ENCODE measurements at regions not wholly inside any gene's neighbourhood (a gene's known extent, or its start where the extent isn't known, plus 50 kb on each side); places are given as distances from the start of the nearest gene placed in this dataset.

DNA sequence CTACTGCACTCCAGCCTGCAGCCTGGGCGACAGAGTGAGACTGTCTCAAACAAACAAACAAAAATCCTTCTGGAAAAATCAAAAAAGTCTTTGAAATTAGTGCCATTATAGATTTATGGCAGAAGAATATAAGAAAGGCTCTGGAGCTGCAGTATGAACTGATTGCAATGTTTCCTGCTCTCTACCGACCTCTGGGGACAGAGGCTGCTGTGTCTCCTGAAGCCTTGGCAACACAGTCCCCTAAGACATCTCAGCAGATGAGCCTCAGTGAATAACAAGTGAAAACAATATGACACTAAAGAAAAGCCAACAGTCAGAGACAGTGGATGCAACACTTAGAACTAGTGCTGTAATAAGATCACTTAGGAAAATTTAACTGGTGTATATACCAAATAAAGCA, 494.9 kb upstream of the LRATD1 start:
- peaks cover 8% of the 10 kb centered on the region for H3K27me3 Mint-ChIP-seq
- DNase-seq (ENCODE audit: low spot score, unreplicated experiment) = no peak
- peak overlapping the region; percentile 68 for H3K4me3 Mint-ChIP-seq (ENCODE audit: low read depth)
- no peaks in the 10 kb centered on the region for H3K9me3 Mint-ChIP-seq (ENCODE audit: low read depth)
- H3K36me3 Mint-ChIP-seq (ENCODE audit: insufficient read depth) = no peaks in the 10 kb centered on the region
- H3K27ac Mint-ChIP-seq = no peak overlapping the region
- TF ChIP-seq, protein P1, sequence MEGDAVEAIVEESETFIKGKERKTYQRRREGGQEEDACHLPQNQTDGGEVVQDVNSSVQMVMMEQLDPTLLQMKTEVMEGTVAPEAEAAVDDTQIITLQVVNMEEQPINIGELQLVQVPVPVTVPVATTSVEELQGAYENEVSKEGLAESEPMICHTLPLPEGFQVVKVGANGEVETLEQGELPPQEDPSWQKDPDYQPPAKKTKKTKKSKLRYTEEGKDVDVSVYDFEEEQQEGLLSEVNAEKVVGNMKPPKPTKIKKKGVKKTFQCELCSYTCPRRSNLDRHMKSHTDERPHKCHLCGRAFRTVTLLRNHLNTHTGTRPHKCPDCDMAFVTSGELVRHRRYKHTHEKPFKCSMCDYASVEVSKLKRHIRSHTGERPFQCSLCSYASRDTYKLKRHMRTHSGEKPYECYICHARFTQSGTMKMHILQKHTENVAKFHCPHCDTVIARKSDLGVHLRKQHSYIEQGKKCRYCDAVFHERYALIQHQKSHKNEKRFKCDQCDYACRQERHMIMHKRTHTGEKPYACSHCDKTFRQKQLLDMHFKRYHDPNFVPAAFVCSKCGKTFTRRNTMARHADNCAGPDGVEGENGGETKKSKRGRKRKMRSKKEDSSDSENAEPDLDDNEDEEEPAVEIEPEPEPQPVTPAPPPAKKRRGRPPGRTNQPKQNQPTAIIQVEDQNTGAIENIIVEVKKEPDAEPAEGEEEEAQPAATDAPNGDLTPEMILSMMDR (IDR thresholded peaks at IDR 0.05; ENCODE audit: unreplicated experiment) = peak; percentile 46
- peaks cover 4% of the 10 kb centered on the region for H3K4me1 Mint-ChIP-seq (ENCODE audit: low read depth)

DNA sequence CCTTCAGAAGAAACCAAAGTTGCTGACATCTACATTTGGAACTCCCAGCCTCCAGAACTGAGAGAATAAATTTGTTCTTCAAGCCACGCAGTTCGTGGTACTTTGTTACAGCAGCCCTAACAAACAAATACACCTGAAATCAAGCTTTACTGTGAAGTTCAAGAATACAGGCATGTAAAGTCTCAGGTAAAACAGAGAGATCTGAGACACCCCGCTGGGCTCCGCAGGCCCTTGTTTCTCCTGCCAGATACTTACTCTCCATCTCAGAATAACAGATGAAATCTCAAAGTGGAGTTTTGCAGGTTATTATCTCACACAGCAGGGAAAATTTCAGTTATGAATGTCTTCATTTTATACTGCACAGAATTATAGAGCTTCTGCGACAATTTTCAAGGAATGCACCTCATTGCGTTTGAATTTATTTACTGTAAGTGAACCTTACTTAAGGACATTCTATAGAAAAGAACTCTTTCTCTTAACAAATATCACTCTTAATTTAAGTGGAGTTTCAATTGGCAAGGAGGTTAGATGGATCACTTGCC, 492.4 kb upstream of the LRATD1 start:
- Mint-ChIP-seq H3K36me3 (ENCODE audit: insufficient read depth) (no peaks in the 10 kb centered on the region), H3K27me3 (no peaks in the 10 kb centered on the region), H3K27ac (no peak overlapping the region), H3K4me1 (ENCODE audit: low read depth) (peaks cover 4% of the 10 kb centered on the region), H3K4me3 (ENCODE audit: low read depth) (no peak overlapping the region), H3K9me3 (ENCODE audit: low read depth) (peaks cover 3% of the 10 kb centered on the region)
- no peak for DNase-seq (ENCODE audit: low spot score, unreplicated experiment)
- TF ChIP-seq, protein P1 (IDR thresholded peaks at IDR 0.05; ENCODE audit: unreplicated experiment) = no peak

DNA sequence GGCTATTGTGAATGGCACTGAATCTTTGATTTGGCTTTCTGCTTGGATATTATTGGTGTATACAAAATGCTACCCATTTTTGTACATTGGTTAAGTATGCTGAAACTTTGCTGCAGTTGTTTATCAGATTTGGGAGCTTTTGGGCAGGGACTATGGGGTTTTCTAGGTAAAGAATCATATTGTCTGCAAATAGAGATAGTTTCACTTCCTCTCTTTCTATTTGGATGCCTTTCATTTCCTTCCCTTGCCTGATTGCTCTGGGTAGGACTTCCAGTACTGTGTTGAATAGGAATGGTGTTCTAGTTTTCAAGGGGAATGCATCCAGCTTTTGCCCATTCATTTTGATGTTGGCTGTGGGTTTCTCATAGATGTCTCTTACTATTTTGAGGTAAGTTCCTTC, 489.1 kb upstream of the LRATD1 start:
- no peak for DNase-seq (ENCODE audit: low spot score, unreplicated experiment)
- TF ChIP-seq, protein P1 (IDR thresholded peaks at IDR 0.05; ENCODE audit: unreplicated experiment) = no peak
- Mint-ChIP-seq H3K9me3 (ENCODE audit: low read depth) (peaks cover 3% of the 10 kb centered on the region), H3K36me3 (ENCODE audit: insufficient read depth) (no peaks in the 10 kb centered on the region), H3K27me3 (no peaks in the 10 kb centered on the region), H3K4me1 (ENCODE audit: low read depth) (no peaks in the 10 kb centered on the region), H3K27ac (no peak overlapping the region), H3K4me3 (ENCODE audit: low read depth) (no peak overlapping the region)

DNA sequence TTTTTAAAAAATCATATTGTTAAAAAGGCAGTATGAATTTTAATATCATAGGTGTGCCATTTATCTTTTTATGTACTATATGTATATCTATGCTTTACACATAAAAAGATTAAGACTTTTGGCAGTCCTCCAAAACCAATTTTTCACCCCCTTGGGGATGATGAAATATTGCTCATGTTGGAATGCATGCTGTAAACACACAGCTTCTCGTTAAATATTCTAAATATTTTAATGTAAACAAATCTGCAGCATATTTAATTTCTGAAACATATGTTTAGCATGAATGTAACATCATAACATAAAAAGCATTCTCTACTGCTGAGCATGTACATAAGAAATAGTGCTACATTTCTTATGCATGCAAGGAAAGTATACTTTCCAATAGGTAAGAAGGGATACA, 484.3 kb upstream of the LRATD1 start:
- Mint-ChIP-seq H3K27me3 (no peaks in the 10 kb centered on the region), H3K4me1 (ENCODE audit: low read depth) (no peaks in the 10 kb centered on the region)
- TF ChIP-seq, protein P1 (IDR thresholded peaks at IDR 0.05; ENCODE audit: unreplicated experiment) = no peak

DNA sequence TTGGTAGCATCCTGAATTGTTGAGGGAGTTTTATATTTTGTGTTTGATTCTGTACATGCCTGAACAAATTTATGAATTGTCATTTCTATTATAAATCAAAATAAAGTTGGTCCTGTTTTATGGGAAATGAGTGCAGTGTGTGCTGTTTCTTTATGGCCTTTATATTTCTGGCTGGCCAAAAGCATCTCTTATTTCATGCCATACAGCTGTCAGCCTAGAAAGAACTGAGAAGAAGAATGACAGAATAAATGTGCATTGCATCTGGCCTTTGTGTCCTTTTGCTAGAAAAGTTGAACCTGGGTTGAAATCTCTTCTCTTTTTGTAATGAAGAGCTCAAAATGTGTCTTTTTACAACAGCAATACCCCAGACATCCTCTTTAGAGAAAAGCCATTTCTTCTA, 474.7 kb upstream of the LRATD1 start:
- Mint-ChIP-seq H3K4me3 (ENCODE audit: low read depth) (no peak overlapping the region), H3K9me3 (ENCODE audit: low read depth) (peaks cover 3% of the 10 kb centered on the region), H3K4me1 (ENCODE audit: low read depth) (peaks cover 2% of the 10 kb centered on the region), H3K36me3 (ENCODE audit: insufficient read depth) (no peaks in the 10 kb centered on the region), H3K27ac (no peak overlapping the region), H3K27me3 (no peaks in the 10 kb centered on the region)
- no peak for DNase-seq (ENCODE audit: low spot score, unreplicated experiment)
- TF ChIP-seq, protein P1 (IDR thresholded peaks at IDR 0.05; ENCODE audit: unreplicated experiment) = no peak

More for the DNA sequence above, 484.3 kb upstream of the LRATD1 start:
- Mint-ChIP-seq H3K27ac (no peak overlapping the region), H3K4me3 (ENCODE audit: low read depth) (no peak overlapping the region), H3K36me3 (ENCODE audit: insufficient read depth) (no peaks in the 10 kb centered on the region), H3K9me3 (ENCODE audit: low read depth) (peaks cover 3% of the 10 kb centered on the region)
- DNase-seq (ENCODE audit: low spot score, unreplicated experiment) = no peak
